ENCODE measurements at regions not wholly inside any gene's neighbourhood (a gene's known extent, or its start where the extent isn't known, plus 50 kb on each side); places are given as distances from the start of the nearest gene placed in this dataset.

GRCh38 chr5:123873846-123874245 is 361.9 kb downstream of the CSNK1G3 start:
- no peaks in the 10 kb centered on the region for H4K20me1 ChIP-seq (ENCODE audit: insufficient read depth)
- H3K27me3 ChIP-seq (ENCODE audit: insufficient read depth) = no peaks in the 10 kb centered on the region
- H2AFZ ChIP-seq (ENCODE audit: low read depth) = no peak overlapping the region
- no peaks in the 10 kb centered on the region for H3K9me3 ChIP-seq
- no peak overlapping the region for H3K9ac ChIP-seq
- H3K36me3 ChIP-seq (replicated peaks in 1 of 2; ENCODE audit: control insufficient read depth in 1 of 2, insufficient read depth in 2 of 2, low read length in 1 of 2) = no peaks in the 10 kb centered on the region
- no peaks in the 10 kb centered on the region for H3K79me2 ChIP-seq (ENCODE audit: insufficient read depth)
- DNase-seq = no peak
- H3F3A ChIP-seq (replicated peaks; ENCODE audit: insufficient read depth) = no peaks in the 10 kb centered on the region
- H3K9me2 ChIP-seq = no peaks in the 10 kb centered on the region
- POLR2A ChIA-PET = no interaction called here
- TF ChIP-seq IRF3 (IDR thresholded peaks at IDR 0.05; ENCODE audit: low read depth, low read length) (no peak), USF1 (IDR thresholded peaks at IDR 0.05; ENCODE audit: borderline replicate concordance, low read depth) (no peak), ELF1 (IDR thresholded peaks at IDR 0.05) (no peak), NFIC (IDR thresholded peaks at IDR 0.05; ENCODE audit: borderline replicate concordance) (no peak), FOXJ3 (CRISPR knock-in tag; IDR thresholded peaks at IDR 0.05) (no peak), YY1 (IDR thresholded peaks at IDR 0.05; ENCODE audit: low read depth) (no peak), TCF12 (IDR thresholded peaks at IDR 0.05) (no peak), FOSL2 (IDR thresholded peaks at IDR 0.05; ENCODE audit: borderline replicate concordance, low read depth) (no peak), MAX (IDR thresholded peaks at IDR 0.05; ENCODE audit: low read depth) (no peak), TAF1 (IDR thresholded peaks at IDR 0.05; ENCODE audit: borderline replicate concordance, low read depth, low read length) (no peak)
- TF ChIP-seq, protein P1, sequence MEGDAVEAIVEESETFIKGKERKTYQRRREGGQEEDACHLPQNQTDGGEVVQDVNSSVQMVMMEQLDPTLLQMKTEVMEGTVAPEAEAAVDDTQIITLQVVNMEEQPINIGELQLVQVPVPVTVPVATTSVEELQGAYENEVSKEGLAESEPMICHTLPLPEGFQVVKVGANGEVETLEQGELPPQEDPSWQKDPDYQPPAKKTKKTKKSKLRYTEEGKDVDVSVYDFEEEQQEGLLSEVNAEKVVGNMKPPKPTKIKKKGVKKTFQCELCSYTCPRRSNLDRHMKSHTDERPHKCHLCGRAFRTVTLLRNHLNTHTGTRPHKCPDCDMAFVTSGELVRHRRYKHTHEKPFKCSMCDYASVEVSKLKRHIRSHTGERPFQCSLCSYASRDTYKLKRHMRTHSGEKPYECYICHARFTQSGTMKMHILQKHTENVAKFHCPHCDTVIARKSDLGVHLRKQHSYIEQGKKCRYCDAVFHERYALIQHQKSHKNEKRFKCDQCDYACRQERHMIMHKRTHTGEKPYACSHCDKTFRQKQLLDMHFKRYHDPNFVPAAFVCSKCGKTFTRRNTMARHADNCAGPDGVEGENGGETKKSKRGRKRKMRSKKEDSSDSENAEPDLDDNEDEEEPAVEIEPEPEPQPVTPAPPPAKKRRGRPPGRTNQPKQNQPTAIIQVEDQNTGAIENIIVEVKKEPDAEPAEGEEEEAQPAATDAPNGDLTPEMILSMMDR (IDR thresholded peaks at IDR 0.05) = no peak
- CTCF ChIA-PET = interaction anchor here (0.8 kb wide), 2 partner anchors 9 to 13 kb away, joined by 3 read pairs; no protein-coding TSS in a partner anchor
- peaks cover 11 to 23% of the 10 kb centered on the region in 2 experiments; a peak in 3 of 4 replicates for H3K4me1 ChIP-seq (ENCODE audit: control insufficient read depth in 1 of 2, insufficient read depth in 2 of 2, low read depth in 1 of 2, low read length in 1 of 2)
- no peak overlapping the region for H3K4me2 ChIP-seq
- no peak overlapping the region; a peak in 1 of 4 replicates for H3K27ac ChIP-seq (ENCODE audit: low read depth in 2 of 2, low read length in 1 of 2)
- H3K4me3 ChIP-seq (ENCODE audit: low read depth in 2 of 2, low read length in 1 of 2) = no peak overlapping the region
- WGBS (ENCODE audit: low lambda C conversion rate) = 83% methylated on average over 2 of the region's 2 CpGs

DNA sequence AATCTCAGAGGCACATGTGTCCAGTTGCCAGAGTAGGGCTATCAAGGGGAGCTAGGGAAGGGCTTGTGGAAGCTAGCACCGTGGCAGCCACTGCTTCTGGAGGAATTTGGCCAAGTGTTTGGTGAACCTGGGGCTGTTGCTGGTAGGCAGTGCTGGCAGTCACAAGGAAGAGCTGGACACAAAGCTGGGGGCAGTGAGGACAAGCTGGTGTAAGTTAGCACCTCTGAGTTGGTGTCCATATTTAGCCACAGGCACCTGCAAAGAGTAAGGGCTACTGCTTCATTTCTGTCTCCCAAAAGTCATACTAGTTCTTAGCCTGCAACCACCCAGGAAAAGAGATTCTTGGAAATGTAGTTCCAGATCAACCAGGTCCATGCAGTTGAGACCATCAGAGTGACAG is 359.4 kb downstream of the CSNK1G3 start:
- no peak overlapping the region for H2AFZ ChIP-seq (ENCODE audit: low read depth)
- 80% methylated on average over 1 of the region's 1 CpG for WGBS (ENCODE audit: low lambda C conversion rate)
- H3K79me2 ChIP-seq (ENCODE audit: insufficient read depth) = no peaks in the 10 kb centered on the region
- no peak overlapping the region for H3K4me3 ChIP-seq (ENCODE audit: low read depth in 2 of 2, low read length in 1 of 2)
- ChIA-PET CTCF (interaction anchor here (1.7 kb wide), 1 partner anchor 9 kb away, joined by 4 read pairs; no protein-coding TSS in a partner anchor), POLR2A (no interaction called here)
- no peak overlapping the region for H3K27ac ChIP-seq (ENCODE audit: low read depth in 2 of 2, low read length in 1 of 2)
- H3K9ac ChIP-seq = no peak overlapping the region
- H3K9me3 ChIP-seq = no peaks in the 10 kb centered on the region
- H3K4me2 ChIP-seq = no peak overlapping the region
- H3K27me3 ChIP-seq (ENCODE audit: insufficient read depth) = no peaks in the 10 kb centered on the region
- no peaks in the 10 kb centered on the region for H3K36me3 ChIP-seq (replicated peaks in 1 of 2; ENCODE audit: control insufficient read depth in 1 of 2, insufficient read depth in 2 of 2, low read length in 1 of 2)
- H3K4me1 ChIP-seq (ENCODE audit: control insufficient read depth in 1 of 2, insufficient read depth in 2 of 2, low read depth in 1 of 2, low read length in 1 of 2) = peaks cover 11 to 23% of the 10 kb centered on the region in 2 experiments; a peak in 3 of 4 replicates
- no peaks in the 10 kb centered on the region for H4K20me1 ChIP-seq (ENCODE audit: insufficient read depth)
- DNase-seq = no peak
- no peaks in the 10 kb centered on the region for H3K9me2 ChIP-seq
- H3F3A ChIP-seq (replicated peaks; ENCODE audit: insufficient read depth) = no peaks in the 10 kb centered on the region
- no peak for TF ChIP-seq FOSL2 (IDR thresholded peaks at IDR 0.05; ENCODE audit: borderline replicate concordance, low read depth)
- TF ChIP-seq ELF1 (IDR thresholded peaks at IDR 0.05) = no peak
- no peak for TF ChIP-seq RXRA (IDR thresholded peaks at IDR 0.05; ENCODE audit: borderline replicate concordance, low read depth)
- TF ChIP-seq RAD21 (IDR thresholded peaks at IDR 0.05; ENCODE audit: low read length) = no peak
- TF ChIP-seq IRF3 (IDR thresholded peaks at IDR 0.05; ENCODE audit: low read depth, low read length) = no peak
- no peak for TF ChIP-seq TCF12 (IDR thresholded peaks at IDR 0.05)
- TF ChIP-seq RCOR1 (IDR thresholded peaks at IDR 0.05; ENCODE audit: low read length) = no peak
- no peak for TF ChIP-seq GABPA (IDR thresholded peaks at IDR 0.05; ENCODE audit: low read depth)
- TF ChIP-seq MEF2A (IDR thresholded peaks at IDR 0.05; ENCODE audit: borderline replicate concordance, low read depth) = no peak
- no peak for TF ChIP-seq PBX3 (IDR thresholded peaks at IDR 0.05)
- TF ChIP-seq USF2 (IDR thresholded peaks at IDR 0.05; ENCODE audit: borderline replicate concordance, low read depth, low read length) = no peak
- TF ChIP-seq GATA2 (CRISPR knock-in tag; IDR thresholded peaks at IDR 0.05) = no peak
- TF ChIP-seq EZH2phosphoT487 (IDR thresholded peaks at IDR 0.05; ENCODE audit: borderline replicate concordance, low read depth) = no peak

Measured in SK-N-SH (cell line).